Activated CD4-positive, alpha-beta T cell treated with anti-CD3 and anti-CD28 coated beads, Interleukin-2, amount 50 U/mL, for 16 hours (primary cell): ENCODE measurements at regions not wholly inside any gene's neighbourhood (a gene's known extent, or its start where the extent isn't known, plus 50 kb on each side); places are given as distances from the start of the nearest gene placed in this dataset.
"Not testable (repeated sequence)": the region's sequence is repeated elsewhere in the genome, so short reads cannot be mapped to it uniquely, and the experiment has no call there.

Source experiments
- DNase-seq: peaks from one replicate; pipeline ENCODE4 v3.0.0-alpha.2; 2020

- DNase-seq, result no peak
These were observed 51.2 kb upstream of the SGCE start for GRCh38 chr7:94706996-94707740.

GRCh38 chr7:94710256-94710655, 54.3 kb upstream of the SGCE start:
- DNase-seq, result no peak

GRCh38 chr7:94722360-94722759, 66.4 kb upstream of the SGCE start:
- not testable (repeated sequence) for DNase-seq

DNA sequence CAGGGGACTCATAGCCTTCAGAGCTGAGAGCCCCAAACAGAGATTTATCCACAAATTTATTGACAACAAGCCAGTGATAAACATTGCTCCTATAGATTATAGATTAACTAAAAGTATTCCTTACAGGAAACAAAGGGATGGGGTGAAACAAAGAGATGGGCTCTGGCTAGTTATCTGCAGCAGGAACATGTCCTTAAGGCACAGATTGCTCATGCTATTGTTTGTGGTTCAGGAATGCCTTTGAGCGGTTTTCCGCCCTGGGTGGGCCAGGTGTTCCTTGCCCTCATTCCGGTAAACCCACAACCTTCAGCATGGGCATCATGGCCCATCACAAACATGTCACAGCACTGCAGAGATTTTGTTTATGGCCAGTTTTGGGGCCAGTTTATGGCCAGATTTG, 73.0 kb upstream of the SGCE start:
- not testable (repeated sequence) for DNase-seq

DNA sequence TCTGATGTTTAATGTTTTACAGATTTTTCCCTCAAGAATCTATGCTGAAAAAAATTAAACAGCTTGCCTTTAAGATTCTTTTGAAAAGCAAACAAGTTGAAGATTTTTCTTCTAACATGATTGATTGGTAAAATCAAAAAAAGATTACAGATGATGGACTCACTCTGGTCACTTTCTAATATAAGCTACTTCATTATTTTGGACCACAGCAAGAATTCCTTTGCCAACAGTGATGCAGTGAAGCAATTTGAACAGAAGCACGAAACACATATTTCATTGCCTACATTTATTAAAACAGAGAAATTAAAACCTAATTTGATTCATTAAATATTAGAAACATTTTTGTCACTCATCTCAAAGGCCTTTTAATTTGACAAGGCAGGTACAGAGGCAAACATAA, 82.1 kb upstream of the SGCE start:
- no peak for DNase-seq

DNA sequence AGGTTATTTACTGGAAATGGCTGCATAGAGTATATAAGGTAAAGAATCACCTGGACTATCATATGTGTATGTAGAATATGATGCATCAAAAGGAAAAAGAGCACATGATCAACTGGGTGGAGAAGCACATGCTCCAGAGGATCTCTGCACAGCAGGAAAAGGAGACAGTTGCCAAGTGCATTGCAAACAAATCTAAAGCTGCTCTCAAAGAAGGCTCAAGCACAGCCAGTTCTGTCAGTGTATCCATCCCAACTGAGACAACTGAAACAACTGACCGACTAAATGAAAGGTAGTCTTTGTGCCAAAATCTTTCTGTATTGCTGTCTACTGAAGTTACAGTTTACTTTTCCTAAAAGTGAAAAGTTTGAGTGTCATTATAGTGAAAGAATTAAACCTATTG, 83.2 kb upstream of the SGCE start:
- DNase-seq, result no peak

DNA sequence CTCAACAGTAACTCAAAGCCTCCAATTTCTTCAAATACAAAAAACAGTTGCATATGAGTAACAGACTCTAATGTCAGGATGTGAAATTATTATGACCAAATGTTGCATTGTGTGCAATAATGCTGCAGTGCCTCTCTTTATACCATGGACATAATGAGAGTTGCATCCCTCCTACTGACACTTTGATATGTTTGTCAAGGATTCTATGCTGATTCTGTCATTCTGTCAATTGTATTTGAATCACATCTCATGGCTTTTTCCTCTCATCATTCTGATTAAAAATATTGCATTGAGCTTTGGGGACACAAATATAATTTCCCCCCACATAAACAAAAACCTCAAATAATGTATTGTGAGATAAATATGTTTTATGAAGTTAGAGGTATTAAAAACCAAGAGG, 84.6 kb upstream of the SGCE start:
- no peak for DNase-seq

GRCh38 chr7:94741179-94741578, 85.2 kb upstream of the SGCE start:
- peak; percentile 7 for DNase-seq

GRCh38 chr7:94748376-94748775, 92.4 kb upstream of the SGCE start:
- no peak for DNase-seq

DNA sequence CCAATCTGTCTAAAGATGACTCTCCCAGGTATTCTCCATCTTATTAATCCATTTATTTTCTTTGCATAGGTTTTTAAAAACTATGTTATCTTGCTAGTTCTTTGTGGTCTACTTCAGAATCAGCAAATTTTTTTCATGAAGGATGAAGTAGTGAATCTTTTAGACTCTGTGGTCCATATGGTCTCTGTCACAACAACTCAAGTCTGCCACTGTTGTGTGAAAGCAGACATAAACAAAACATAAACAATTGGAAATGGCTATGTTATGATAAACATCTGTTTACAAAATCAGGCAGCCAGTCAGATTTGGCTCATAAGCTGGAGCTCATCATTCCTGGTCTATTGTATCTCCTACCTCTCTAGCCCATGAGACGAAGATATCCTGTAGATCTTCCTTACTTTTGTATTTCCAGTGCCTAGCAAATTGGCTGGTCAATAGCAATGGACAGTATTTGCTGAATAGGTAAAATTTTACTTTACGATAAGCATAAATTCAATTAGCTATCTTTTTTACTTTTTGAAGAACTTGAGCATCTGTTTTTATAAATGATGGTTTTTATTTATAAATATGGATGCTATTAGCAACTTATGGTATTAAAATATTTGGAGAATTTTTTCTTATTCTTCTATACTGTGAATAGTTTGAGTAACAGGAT, 104.6 kb upstream of the SGCE start:
- DNase-seq, result no peak

GRCh38 chr7:94761451-94761850, 105.5 kb upstream of the SGCE start:
- DNase-seq, result no peak

- DNase-seq, result no peak
These were observed 107.3 kb upstream of the SGCE start for GRCh38 chr7:94763268-94763667.

DNA sequence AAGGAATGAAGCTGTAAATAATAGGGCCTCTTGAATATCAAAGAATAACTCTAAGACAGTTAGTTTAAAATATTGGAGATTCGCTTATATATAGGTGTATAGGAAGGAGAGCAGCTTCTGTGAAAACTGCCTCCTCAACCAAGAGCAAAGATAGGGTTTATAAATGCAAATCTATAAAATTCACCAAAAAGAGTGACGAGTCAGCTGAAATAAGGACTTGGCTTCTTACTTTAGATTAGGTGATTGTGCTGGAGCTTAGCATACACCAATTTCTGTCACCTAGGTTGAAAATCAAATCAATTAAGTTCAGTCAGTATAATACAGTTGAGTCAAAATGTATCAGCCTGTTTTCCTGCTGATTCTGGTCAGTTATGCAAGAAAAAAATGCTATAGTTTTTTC, 113.8 kb upstream of the SGCE start:
- DNase-seq, result no peak

GRCh38 chr7:94778711-94779459, 123.0 kb upstream of the SGCE start:
- no peak for DNase-seq

DNA sequence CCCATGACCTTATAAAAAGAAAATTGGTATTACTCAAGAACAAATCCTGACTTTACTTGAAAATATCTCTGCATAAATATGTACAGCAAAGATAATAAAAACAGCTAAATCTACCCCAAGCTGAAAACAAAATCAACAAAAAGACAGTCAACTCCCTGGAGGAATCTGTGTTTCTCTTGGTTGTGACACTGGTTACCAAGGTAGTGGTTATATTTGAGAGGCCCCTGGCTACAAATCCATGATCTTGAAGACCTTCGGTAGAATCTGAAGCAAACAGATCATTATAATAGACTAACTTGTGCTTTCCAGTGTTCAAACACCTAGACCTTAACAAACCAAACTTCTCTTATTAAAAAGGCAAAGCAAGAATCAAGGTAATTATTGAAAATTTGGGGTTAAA, 123.9 kb upstream of the SGCE start:
- no peak for DNase-seq

GRCh38 chr7:94781236-94781635, 125.3 kb upstream of the SGCE start:
- DNase-seq, result no peak

DNA sequence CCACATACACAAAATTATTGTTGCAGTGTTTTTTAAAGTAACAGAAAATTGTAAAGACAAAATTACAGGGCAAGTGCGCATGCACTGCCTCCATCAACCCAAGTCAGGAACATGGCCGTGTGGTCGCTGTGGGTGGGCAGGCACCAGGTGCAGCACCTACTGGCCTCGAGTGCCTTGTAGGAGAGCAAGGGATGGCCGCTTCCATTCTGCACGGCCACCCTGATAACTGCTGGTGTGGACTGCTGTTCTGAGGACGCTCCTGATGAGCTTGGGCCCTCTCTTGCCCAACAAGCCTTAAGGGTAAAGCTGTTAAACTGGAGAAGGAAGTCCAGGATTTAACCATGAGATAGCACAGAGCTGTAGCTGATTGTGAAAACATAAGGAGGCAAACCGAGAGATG, 124.6 kb upstream of the PPP1R9A start:
- no peak for DNase-seq

DNA sequence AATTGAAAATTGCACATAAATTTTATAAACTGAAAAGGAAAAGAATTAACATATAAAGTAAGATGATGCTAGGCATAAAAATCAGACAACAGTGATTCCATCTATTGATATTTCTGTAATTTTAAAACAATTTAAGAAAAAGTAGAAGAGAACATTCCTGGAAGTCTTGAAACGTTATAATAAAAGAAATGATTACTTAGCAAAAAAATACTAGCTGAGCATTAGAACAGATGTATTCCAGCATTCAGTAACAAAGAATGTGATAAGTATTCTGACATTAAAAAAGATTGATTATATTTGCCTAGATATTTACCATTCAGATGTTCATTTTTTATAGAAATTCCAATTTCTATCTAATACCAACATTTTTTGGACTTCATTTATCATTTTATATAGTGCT, 120.1 kb upstream of the PPP1R9A start:
- DNase-seq, result no peak

GRCh38 chr7:94788378-94788777, 119.0 kb upstream of the PPP1R9A start:
- not testable (repeated sequence) for DNase-seq

GRCh38 chr7:94792241-94792640, 115.2 kb upstream of the PPP1R9A start:
- no peak for DNase-seq

- not testable (repeated sequence) for DNase-seq
These were observed 110.0 kb upstream of the PPP1R9A start for GRCh38 chr7:94797404-94797803.

DNA sequence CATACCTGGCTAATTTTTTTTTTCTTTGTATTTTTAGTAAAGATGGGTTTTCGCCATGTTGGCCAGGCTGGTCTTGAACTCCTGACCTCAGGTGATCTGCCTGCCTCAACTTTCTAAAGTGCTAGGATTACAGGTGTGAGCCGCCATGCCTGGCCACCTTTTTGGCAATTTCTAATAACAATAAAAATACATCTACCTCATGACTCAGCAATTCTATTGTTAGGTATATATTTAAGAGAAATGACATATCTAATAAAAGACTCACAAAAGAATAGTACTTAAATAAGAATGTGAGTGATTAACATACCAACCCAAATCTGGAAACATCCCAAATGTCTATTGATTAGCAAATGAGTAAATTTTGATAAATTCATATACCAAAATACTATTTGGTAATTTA, 103.6 kb upstream of the PPP1R9A start:
- DNase-seq, result no peak

DNA sequence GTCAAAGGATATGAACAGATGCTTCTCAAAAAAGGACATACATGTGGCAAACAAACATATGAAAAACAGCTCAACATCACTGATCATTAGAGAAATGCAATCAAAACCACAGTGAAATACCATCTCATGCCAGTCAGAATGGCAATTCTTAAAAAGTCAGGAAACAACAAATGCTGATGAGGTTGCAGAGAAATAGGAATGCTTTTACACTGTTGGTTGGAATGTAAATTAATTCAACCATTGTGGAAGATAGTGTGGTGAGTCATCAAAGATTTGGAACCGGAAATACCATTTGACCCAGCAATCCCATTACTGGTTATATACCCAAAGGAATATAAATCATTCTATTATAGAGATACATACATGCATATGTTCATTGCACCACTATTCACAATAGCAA, 98.7 kb upstream of the PPP1R9A start:
- DNase-seq, result not testable (repeated sequence)

DNA sequence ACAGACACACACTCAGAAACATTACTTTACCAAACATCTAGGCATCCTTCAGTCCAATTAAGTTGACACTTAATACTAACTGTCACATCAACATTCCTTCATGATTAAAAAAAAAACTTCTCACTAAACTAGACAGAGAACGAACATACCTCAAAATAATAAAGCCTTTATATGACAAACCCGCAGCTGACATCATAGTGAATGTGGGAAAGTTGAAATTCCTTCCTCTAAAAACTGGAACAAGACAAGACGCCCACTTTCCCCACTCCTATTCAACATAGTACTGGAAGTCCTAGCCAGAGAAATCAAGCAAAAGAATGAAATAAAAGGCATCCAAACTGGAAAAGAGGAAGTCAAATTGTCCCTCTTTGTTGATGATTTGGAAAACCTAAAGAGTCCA, 96.9 kb upstream of the PPP1R9A start:
- DNase-seq, result no peak
